Testis (tissue), 2 donors: ENCODE measurements at regions not wholly inside any gene's neighbourhood (a gene's known extent, or its start where the extent isn't known, plus 50 kb on each side); places are given as distances from the start of the nearest gene placed in this dataset.

Source experiments
- POLR2A ChIP-seq: fragments of 450-650 bp; IDR thresholded peaks from one replicate; pipeline ENCODE4 v1.6.1; 2017; ENCODE audit warnings: antibody characterized with exemption, mild to moderate bottlenecking, moderate library complexity
- TF ChIP-seq, protein P1 (sequence below), 3 experiments: fragments of 450-650 bp in 2 of 3; fragments of 200-600 bp in 1 of 3; sonication (generic) in 1 of 3; IDR thresholded peaks; one replicate each; pipeline ENCODE4 v1.5.1; 2016 to 2019; ENCODE audit warnings: antibody characterized with exemption in 3 of 3, mild to moderate bottlenecking in 2 of 3, moderate library complexity in 1 of 3

DNA sequence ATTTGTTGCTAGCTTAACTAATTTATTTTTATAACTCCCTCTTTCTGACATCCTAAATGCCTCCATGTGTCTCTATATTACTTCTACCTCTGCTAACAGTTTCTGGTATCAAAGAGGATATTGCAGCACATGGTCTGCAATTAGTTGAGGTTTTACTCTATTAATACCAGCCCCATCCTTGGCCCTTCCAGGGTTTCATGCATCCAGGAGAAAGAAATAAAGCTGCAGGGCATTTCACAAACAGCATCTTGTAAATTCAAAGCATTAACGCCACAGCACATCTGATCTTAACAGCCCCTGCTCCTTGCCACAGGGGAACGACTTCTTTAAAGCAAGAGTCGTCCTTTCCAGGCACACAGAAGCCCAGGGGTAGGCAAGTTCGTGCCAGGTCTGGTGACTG lies 258.9 kb downstream of the ICOS start:
- TF ChIP-seq, protein P1, sequence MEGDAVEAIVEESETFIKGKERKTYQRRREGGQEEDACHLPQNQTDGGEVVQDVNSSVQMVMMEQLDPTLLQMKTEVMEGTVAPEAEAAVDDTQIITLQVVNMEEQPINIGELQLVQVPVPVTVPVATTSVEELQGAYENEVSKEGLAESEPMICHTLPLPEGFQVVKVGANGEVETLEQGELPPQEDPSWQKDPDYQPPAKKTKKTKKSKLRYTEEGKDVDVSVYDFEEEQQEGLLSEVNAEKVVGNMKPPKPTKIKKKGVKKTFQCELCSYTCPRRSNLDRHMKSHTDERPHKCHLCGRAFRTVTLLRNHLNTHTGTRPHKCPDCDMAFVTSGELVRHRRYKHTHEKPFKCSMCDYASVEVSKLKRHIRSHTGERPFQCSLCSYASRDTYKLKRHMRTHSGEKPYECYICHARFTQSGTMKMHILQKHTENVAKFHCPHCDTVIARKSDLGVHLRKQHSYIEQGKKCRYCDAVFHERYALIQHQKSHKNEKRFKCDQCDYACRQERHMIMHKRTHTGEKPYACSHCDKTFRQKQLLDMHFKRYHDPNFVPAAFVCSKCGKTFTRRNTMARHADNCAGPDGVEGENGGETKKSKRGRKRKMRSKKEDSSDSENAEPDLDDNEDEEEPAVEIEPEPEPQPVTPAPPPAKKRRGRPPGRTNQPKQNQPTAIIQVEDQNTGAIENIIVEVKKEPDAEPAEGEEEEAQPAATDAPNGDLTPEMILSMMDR (IDR thresholded peaks at IDR 0.05): no peak
- TF ChIP-seq POLR2A: no peak
